M059J (cell line): ENCODE measurements at regions not wholly inside any gene's neighbourhood (a gene's known extent, or its start where the extent isn't known, plus 50 kb on each side); places are given as distances from the start of the nearest gene placed in this dataset.
"Not testable (repeated sequence)": the region's sequence is repeated elsewhere in the genome, so short reads cannot be mapped to it uniquely, and the experiment has no call there.

ENCODE experiments used
- DNase-seq: peaks from one replicate; pipeline ENCODE4 v3.0.0-alpha.2; 2012; ENCODE audit warnings: low read depth

- no peak for DNase-seq
These were observed 444.3 kb upstream of the PIK3R1 start for GRCh38 chr5:67771221-67771620.

DNA sequence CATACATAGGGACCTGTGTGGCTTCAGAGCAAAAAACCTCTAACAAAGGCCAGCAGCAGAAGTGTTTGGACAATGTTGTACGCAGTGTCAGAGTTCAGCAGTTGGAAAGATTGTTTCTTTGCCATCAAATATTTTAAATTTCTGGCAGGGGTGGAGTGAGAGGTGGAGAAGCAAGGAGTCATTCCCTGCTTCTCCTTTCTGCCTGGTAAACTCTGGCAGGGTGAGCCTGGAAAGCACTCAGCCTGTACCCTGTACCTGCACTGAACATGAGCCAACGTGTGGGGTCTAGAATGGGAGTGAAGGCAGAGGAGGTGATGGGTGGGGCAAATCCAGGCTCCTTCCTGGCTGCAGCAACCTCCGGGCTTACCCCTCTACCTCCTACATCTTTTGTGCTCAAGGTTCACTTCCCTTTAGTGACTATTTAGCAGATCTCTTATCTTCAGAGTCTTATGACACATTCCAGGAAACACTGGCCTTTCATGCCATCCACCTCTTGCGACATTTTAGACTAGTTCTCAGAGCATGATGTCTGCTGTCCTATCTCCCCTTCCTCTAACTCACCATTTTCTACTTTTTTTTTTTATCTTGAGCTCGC lies 445.0 kb upstream of the PIK3R1 start:
- peak; percentile 8 for DNase-seq

DNA sequence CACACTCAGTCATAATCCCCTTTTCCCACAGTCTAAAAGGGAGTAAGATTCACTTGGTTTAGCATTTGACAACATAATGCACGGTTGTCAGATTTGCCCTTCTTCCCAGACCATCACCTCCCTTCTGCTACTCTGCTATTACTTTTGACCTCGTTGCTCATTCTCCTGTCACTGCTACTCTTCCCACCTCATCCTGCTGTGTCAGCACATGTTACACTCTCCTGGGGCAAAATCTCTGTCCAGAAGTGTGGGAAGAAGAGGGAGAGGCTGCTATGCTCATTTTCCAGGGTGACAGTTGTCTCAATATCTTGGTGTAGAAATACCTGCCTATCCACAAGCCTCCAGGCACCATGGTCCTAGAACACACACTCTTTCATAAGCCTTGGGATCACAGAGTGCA lies 449.9 kb upstream of the PIK3R1 start:
- DNase-seq: no peak

GRCh38 chr5:67757771-67758170 lies 457.8 kb upstream of the PIK3R1 start:
- not testable (repeated sequence) for DNase-seq

- DNase-seq: no peak
These were observed 463.2 kb upstream of the PIK3R1 start for GRCh38 chr5:67752357-67752708.

DNA sequence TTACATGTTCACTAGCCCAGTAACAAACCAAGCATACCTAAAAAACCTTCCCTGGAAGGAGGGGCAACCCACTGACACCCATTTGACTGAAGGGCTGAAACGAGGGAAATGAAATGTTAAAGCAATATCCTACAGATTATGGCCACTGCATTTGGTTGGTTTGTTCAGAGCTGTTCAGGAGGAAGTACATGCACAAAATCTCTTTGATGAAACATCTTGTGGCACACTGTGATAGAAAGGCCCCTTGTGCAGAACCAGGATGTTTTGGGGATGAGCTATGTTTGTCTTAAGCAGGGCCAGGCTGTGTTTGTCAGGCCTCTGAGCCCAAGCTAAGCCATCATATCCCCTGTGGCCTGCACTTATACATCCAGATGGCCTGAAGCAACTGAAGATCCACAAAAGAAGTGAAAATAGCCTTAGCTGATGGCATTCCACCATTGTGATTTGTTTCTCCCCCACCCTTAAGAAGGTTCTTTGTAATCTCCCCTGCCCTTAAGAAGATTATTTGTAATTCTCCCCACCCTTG lies 467.3 kb upstream of the PIK3R1 start:
- DNase-seq: no peak

- DNase-seq: no peak
These were observed 468.5 kb upstream of the PIK3R1 start for GRCh38 chr5:67747096-67747495.

GRCh38 chr5:67746608-67747007 lies 468.9 kb upstream of the PIK3R1 start:
- not testable (repeated sequence) for DNase-seq

DNA sequence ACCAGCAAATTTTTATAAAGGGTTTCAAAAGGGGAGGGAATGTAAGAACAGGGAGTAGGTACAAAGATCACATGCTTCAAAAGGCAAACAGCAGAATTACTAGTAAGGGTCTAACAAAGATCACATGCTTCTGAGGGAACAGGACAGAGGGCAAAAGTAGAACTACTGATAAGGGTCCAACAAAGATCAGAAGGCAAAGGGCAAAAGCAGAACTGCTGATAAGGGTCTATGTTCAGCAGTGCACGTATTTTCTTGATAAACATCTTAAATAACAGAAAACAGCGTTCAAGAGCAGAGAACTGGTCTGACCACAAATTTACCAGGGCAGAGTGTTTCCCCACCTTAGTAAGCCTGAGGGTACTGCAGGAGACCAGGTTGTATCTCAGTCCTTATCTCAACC lies 469.5 kb upstream of the PIK3R1 start:
- no peak for DNase-seq

- no peak for DNase-seq
These were observed 482.6 kb upstream of the PIK3R1 start for GRCh38 chr5:67732921-67733320.

DNA sequence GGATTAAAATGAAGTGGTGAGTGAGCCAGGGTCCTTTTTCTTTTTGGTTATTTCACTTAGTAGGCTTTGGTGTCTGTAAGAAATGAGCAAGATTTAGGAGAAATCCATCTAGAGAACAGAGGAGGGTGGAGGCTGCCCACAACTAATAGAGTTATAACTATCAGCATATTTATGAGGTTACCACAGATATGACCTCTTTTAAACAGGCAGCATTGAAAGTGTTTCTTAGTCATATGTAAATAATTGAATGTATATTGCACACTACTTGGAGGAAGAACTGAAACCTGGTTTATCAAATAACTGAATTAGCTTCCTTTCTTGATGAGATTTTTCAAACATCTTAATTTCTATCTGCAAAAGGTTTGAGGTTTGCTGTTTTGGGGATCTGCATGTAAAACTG lies 483.1 kb upstream of the PIK3R1 start:
- no peak for DNase-seq

DNA sequence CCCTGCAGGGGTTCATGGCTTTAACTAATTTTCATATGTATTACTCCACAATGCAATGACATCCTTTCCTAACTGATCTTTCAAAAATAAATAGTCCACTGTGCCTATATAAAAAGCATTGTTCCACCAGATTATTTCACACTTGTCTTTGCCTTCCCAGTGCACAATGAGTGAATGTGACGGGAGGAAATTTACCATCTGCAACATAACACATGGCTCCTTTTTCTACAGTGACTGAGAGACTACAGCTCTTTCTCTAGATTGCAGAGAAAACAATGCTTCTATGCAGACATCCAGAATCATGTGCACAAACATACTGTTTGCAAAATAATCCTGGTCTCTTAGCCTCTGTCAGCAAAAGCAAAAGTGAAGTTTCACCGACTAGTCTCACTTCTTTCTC lies 483.7 kb upstream of the PIK3R1 start:
- no peak for DNase-seq

DNA sequence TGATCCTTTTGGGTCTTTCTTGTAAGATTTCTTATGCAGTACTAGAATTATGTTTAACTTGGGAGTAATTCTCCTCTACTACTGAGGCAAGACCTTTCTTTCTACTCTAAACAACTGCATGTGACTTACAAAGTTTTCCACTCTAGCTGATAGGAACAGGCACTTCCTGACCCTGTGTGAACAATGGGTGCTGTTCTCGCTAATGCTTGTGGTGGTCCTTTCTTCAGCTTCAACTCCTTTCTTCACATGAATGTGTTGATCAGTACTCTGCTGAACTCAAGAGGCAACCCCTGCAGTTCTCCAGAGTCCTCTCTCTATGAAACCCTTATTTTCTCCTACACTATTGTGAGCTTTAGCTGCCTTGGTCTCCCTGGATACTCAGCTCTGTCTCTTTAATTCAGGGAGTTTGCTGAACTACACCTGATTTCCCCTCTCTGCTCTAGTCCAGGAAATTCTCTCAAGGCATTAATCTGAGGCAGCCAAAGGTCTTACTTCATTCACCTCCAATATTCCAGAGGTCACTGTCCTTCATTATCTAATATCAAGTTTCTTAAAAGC lies 484.6 kb upstream of the PIK3R1 start:
- no peak for DNase-seq

DNA sequence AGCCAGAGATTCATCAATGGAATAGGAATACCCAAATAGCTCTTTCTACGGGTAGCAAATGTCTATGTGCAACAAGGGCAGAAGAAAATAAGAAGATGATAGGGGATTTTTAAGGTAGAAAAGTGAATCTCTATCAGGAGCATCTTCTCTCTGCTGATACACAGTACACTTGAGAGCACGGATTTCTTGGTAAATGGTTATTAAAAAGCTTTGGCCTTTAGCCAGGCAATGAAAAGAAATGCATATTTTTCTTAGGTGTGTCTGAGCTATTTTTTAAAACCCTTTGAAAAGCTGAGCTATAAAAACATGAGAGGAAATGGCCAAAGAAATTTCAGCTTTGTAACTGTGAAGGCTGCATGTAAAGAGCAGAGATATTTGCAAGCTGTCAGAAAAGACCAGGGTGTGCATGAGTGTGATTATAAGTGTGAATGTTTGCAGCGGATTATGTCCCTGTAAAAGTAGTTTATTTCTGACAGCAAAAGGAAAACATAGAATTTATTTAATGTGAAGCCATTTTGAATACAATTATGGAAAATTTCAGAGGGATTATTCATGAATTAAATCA lies 487.1 kb upstream of the PIK3R1 start:
- DNase-seq: no peak

- DNase-seq: no peak
These were observed 490.0 kb upstream of the PIK3R1 start for GRCh38 chr5:67725604-67726003.

DNA sequence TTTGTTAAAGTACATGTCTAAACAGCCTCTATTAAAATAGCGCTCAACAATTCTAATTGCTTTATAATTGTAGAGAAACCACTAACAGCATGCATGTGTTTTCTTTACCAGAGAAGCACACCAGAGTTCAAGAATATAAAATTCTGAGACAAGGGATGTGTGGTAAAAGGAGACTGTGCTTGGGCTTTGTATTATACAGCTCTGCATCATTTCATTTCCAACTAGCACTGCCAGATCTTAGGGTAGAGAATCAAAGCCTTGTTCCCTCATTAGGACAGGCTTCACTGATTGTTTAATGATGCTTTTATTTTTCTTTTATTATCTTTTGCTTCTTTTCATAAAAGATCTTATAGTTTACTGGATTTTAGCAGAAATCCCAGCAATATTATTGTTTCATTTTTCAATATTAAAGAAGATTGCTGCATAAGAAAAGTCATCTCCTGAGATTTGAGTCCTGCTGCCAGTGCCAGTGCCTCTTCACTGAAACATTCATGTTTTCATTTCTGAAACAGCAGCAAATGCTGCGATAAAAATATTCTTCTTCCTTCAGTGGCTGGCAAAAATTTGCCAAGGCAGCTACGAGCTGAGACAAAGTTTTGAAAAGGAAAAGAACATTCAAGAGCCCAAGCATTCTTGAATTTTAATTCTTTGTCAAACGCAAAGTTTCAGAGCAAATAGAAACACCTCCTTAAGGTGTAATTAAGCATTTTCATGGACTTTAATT lies 491.0 kb upstream of the PIK3R1 start:
- DNase-seq: no peak

GRCh38 chr5:67723873-67724272 lies 491.7 kb upstream of the PIK3R1 start:
- DNase-seq: no peak

DNA sequence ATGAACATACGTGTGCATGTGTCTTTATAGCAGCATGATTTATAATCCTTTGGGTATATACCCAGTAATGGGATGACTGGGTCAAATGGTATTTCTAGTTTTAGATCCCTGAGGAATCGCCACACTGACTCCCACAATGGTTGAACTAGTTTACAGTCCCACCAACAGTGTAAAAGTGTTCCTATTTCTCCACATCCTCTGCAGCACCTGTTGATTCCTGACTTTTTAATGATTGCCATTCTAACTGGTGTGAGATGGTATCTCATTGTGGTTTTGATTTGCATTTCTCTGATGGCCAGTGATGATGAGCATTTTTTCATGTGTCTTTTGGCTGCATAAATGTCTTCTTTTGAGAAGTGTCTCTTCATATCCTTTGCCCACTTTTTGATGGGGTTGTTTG lies 493.0 kb upstream of the PIK3R1 start:
- DNase-seq: not testable (repeated sequence)

- DNase-seq: no peak
These were observed 495.3 kb upstream of the PIK3R1 start for GRCh38 chr5:67720162-67720772.

DNA sequence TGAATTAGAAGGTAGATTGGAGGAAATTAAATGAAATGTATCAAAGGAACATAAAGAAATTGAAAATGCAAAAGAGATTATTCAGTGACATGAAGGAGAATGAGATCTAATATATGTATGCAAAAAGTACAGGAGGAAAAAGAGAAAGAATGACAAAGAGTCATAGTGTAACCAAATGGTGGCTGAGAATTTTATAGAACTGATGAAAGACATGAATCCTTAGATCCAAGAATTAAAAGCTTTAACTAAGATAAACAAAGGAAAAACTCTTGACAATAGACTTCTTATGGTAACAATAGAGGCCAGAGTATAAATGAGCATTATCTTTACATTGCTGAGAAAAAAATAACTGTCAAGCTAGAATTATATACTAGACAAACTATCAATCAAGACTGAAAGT lies 505.4 kb upstream of the CD180 start:
- no peak for DNase-seq

DNA sequence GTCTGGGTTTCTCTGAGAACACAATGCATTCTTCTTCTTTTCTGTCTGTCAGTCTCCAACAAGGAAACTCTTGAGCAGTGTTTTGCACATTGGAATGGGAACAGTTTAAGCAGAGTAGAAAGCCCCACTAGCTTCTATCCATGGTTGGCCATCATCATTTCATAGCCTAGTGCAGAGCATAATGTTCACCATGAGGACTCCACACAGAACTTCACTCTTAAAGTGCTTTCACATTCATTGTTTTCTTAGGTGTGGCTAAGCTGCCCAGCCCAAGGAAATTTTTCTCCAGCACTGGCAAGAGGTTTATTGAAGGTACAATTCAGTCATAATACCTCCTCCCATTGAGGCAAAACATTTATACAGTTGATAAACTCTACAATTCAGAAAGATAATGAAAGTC lies 503.0 kb upstream of the CD180 start:
- DNase-seq: no peak

DNA sequence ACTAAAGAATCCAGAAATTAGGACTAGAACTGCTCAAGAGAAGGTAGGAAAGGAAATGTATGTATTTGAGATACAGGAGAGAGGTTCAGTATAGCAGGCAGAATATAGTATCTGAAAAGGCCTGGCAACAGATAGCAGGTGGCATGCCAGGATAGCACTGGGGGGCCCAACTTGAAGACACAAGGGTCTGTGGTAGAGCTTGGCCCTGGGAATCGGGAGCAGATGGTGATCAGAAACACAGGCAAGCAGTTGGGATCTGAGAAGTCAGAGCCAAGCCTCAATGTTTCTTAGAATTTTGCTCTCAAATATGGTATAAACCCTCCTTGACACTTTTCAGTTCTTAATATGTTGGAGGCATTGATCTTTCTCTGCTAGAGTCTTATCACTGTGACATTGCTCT lies 499.8 kb upstream of the CD180 start:
- no peak for DNase-seq

GRCh38 chr5:67695369-67695768 lies 498.8 kb upstream of the CD180 start:
- no peak for DNase-seq
